ENCODE measurements at regions not wholly inside any gene's neighbourhood (a gene's known extent, or its start where the extent isn't known, plus 50 kb on each side); places are given as distances from the start of the nearest gene placed in this dataset.
"Not testable (repeated sequence)": the region's sequence is repeated elsewhere in the genome, so short reads cannot be mapped to it uniquely, and the experiment has no call there.

DNA sequence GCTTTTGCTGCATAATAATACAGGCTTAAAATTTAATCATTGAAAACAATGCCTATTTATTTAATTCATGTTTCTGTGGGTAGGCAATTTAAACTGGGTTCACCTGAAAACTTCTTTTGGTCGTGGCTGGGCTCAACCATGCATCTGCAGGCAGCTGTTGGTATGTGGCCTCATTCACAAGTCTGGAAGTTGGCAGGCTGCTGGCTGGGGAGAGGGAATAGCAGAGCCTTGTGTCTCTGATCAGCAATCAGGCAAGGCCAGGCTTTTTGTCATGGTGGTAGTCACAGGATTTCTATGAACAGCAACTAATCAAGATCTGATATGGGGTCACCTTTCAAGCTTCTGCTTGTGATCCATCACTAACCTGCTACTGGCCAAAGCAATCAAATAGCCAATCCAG is 130.1 kb upstream of the KCNJ3 start:
- no peak for DNase-seq (ENCODE audit: low spot score)
- CTCF ChIA-PET = no interaction called here
- no peaks in the 10 kb centered on the region for H3K4me1 ChIP-seq (ENCODE audit: insufficient read depth, low read length, poor library complexity, severe bottlenecking)
- no peak for TF ChIP-seq EZH2 (IDR thresholded peaks at IDR 0.05; ENCODE audit: borderline replicate concordance, low read depth, low read length, poor library complexity, severe bottlenecking)
- TF ChIP-seq, protein P1, sequence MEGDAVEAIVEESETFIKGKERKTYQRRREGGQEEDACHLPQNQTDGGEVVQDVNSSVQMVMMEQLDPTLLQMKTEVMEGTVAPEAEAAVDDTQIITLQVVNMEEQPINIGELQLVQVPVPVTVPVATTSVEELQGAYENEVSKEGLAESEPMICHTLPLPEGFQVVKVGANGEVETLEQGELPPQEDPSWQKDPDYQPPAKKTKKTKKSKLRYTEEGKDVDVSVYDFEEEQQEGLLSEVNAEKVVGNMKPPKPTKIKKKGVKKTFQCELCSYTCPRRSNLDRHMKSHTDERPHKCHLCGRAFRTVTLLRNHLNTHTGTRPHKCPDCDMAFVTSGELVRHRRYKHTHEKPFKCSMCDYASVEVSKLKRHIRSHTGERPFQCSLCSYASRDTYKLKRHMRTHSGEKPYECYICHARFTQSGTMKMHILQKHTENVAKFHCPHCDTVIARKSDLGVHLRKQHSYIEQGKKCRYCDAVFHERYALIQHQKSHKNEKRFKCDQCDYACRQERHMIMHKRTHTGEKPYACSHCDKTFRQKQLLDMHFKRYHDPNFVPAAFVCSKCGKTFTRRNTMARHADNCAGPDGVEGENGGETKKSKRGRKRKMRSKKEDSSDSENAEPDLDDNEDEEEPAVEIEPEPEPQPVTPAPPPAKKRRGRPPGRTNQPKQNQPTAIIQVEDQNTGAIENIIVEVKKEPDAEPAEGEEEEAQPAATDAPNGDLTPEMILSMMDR (conservative IDR thresholded peaks at IDR 0.05; ENCODE audit: low read depth, low read length) = no peak
- no peaks in the 10 kb centered on the region for H3K36me3 ChIP-seq (ENCODE audit: insufficient read depth, low read length, poor library complexity, severe bottlenecking)
- H3K27me3 ChIP-seq (replicated peaks; ENCODE audit: insufficient read depth, low read depth, low read length, poor library complexity) = no peaks in the 10 kb centered on the region
- peaks cover 11% of the 10 kb centered on the region for H3K9me3 ChIP-seq (ENCODE audit: low read depth, low read length, poor library complexity, severe bottlenecking)
- H3K27ac ChIP-seq (ENCODE audit: low read depth, low read length, poor library complexity, severe bottlenecking) = no peak overlapping the region
- POLR2A ChIA-PET (ENCODE audit: low non-redundant PET) = no interaction called here
- no TSS peak for BruUV-seq (replicated peaks)
- intact Hi-C loops (cut with micrococcal nuclease; ENCODE audit: unreplicated experiment) = no loop called here
- H3K4me3 ChIP-seq (ENCODE audit: low read depth, low read length, poor library complexity, severe bottlenecking) = no peak overlapping the region

GRCh38 chr2:154570501-154570900 is 128.0 kb upstream of the KCNJ3 start:
- TF ChIP-seq, protein P1 (conservative IDR thresholded peaks at IDR 0.05; ENCODE audit: low read depth, low read length) = no peak
- TF ChIP-seq EZH2 (IDR thresholded peaks at IDR 0.05; ENCODE audit: borderline replicate concordance, low read depth, low read length, poor library complexity, severe bottlenecking) = no peak

DNA sequence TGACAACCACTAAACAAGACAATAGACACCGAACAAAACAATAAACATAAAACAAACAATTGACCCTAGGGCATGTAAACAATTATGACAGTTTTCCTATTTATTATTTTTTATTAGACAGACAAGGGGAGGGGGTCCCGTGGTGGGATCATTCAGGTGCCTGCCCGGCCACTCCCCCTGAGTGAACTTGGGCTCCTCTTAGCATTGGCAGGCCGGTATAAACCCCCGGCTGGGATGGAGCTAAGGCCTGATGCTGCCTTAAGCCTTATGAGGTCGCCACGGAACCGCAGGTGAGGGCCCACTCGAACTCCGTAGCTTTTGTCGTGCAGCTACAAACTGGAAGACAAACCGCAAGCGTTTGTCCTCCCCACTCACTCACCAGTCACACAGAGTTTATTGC is 121.8 kb upstream of the KCNJ3 start:
- intact Hi-C loops (cut with micrococcal nuclease; ENCODE audit: unreplicated experiment); BruUV-seq (replicated peaks); H3K4me3 ChIP-seq (ENCODE audit: low read depth, low read length, poor library complexity, severe bottlenecking); H3K9me3 ChIP-seq (ENCODE audit: low read depth, low read length, poor library complexity, severe bottlenecking); H3K36me3 ChIP-seq (ENCODE audit: insufficient read depth, low read length, poor library complexity, severe bottlenecking); H3K27me3 ChIP-seq (replicated peaks; ENCODE audit: insufficient read depth, low read depth, low read length, poor library complexity); H3K4me1 ChIP-seq (ENCODE audit: insufficient read depth, low read length, poor library complexity, severe bottlenecking); CTCF ChIA-PET; POLR2A ChIA-PET (ENCODE audit: low non-redundant PET); H3K27ac ChIP-seq (ENCODE audit: low read depth, low read length, poor library complexity, severe bottlenecking); DNase-seq (ENCODE audit: low spot score): not testable (repeated sequence)

More at GRCh38 chr2:154570501-154570900, 128.0 kb upstream of the KCNJ3 start:
- BruUV-seq (replicated peaks) = no TSS peak
- ChIA-PET POLR2A (ENCODE audit: low non-redundant PET) (no interaction called here), CTCF (no interaction called here)
- Histone ChIP-seq H3K27ac (ENCODE audit: low read depth, low read length, poor library complexity, severe bottlenecking) (no peak overlapping the region), H3K36me3 (ENCODE audit: insufficient read depth, low read length, poor library complexity, severe bottlenecking) (no peaks in the 10 kb centered on the region), H3K9me3 (ENCODE audit: low read depth, low read length, poor library complexity, severe bottlenecking) (peaks cover 5% of the 10 kb centered on the region), H3K4me3 (ENCODE audit: low read depth, low read length, poor library complexity, severe bottlenecking) (no peak overlapping the region), H3K4me1 (ENCODE audit: insufficient read depth, low read length, poor library complexity, severe bottlenecking) (no peaks in the 10 kb centered on the region), H3K27me3 (replicated peaks; ENCODE audit: insufficient read depth, low read depth, low read length, poor library complexity) (no peaks in the 10 kb centered on the region)
- intact Hi-C loops (cut with micrococcal nuclease; ENCODE audit: unreplicated experiment) = no loop called here
- DNase-seq (ENCODE audit: low spot score) = no peak

GRCh38 chr2:154577390-154577789 is 121.1 kb upstream of the KCNJ3 start:
- Histone ChIP-seq H3K4me3 (ENCODE audit: low read depth, low read length, poor library complexity, severe bottlenecking) (no peak overlapping the region), H3K27ac (ENCODE audit: low read depth, low read length, poor library complexity, severe bottlenecking) (no peak overlapping the region), H3K4me1 (ENCODE audit: insufficient read depth, low read length, poor library complexity, severe bottlenecking) (no peaks in the 10 kb centered on the region), H3K9me3 (ENCODE audit: low read depth, low read length, poor library complexity, severe bottlenecking) (no peaks in the 10 kb centered on the region), H3K36me3 (ENCODE audit: insufficient read depth, low read length, poor library complexity, severe bottlenecking) (no peaks in the 10 kb centered on the region), H3K27me3 (replicated peaks; ENCODE audit: insufficient read depth, low read depth, low read length, poor library complexity) (no peaks in the 10 kb centered on the region)
- ChIA-PET POLR2A (ENCODE audit: low non-redundant PET) (no interaction called here), CTCF (no interaction called here)
- DNase-seq (ENCODE audit: low spot score) = no peak
- intact Hi-C loops (cut with micrococcal nuclease; ENCODE audit: unreplicated experiment) = no loop called here
- BruUV-seq (replicated peaks) = no TSS peak
- TF ChIP-seq, protein P1 (conservative IDR thresholded peaks at IDR 0.05; ENCODE audit: low read depth, low read length) = no peak
- no peak for TF ChIP-seq EZH2 (IDR thresholded peaks at IDR 0.05; ENCODE audit: borderline replicate concordance, low read depth, low read length, poor library complexity, severe bottlenecking)

Measured in A673 (cell line).